IMR-90 (cell line): ENCODE measurements at regions not wholly inside any gene's neighbourhood (a gene's known extent, or its start where the extent isn't known, plus 50 kb on each side); places are given as distances from the start of the nearest gene placed in this dataset.

ENCODE experiments used
- ATAC-seq: fragments of 200-7000 bp; cut with Tn5 transposase; 2 replicates; pipeline ENCODE4 v1.9.1; 2020; ENCODE audit warnings: low read depth, mild to moderate bottlenecking, moderate library complexity
- BruUV-seq: library from RNA; stranded (reverse); fragments of 400-500 nt; replicated peaks from 2 replicates; lab custom pipeline; 2021; lab: Mats Ljungman, UMichigan
- CTCF ChIA-PET: fragments of 300-600 bp; formaldehyde crosslinking; extraction: SDS; loops from one replicate; lab custom pipeline; 2021; ENCODE audit warnings: antibody characterized with exemption; lab: Yijun Ruan, JAX
- POLR2A ChIA-PET: fragments of 300-600 bp; sonication (Branson Sonifier 250); formaldehyde crosslinking; loops from one replicate; lab custom pipeline; 2022; ENCODE audit warnings: antibody characterized with exemption; ENCODE audit not compliant: unreplicated experiment; lab: Charles Lee
- DNase-seq: peaks from one replicate; pipeline ENCODE4 v3.0.0; 2013
- H2AFZ ChIP-seq: replicated peaks from 2 replicates; pipeline ENCODE3; 2013; ENCODE audit warnings: low read length, mild to moderate bottlenecking; ENCODE audit not compliant: poor library complexity
- H2AK5ac ChIP-seq: 2 replicates; pipeline ENCODE4 v1.6.1; 2013; ENCODE audit warnings: low read depth, low read length, inconsistent platforms
- H2AK9ac ChIP-seq: replicated peaks from 2 replicates; pipeline ENCODE3; 2013; ENCODE audit warnings: mild to moderate bottlenecking, low read depth, low read length, moderate library complexity; ENCODE audit not compliant: poor library complexity
- H2BK120ac ChIP-seq: 2 replicates; pipeline ENCODE4 v1.6.1; 2013; ENCODE audit warnings: low read depth, low read length, inconsistent platforms
- H2BK15ac ChIP-seq: 3 replicates; pipeline ENCODE4 v1.6.1; 2013; ENCODE audit warnings: low read depth, low read length, inconsistent platforms
- H2BK20ac ChIP-seq: 2 replicates; pipeline ENCODE4 v1.6.1; 2013; ENCODE audit warnings: low read depth, mild to moderate bottlenecking, inconsistent platforms, low read length, moderate library complexity
- H2BK5ac ChIP-seq: 2 replicates; pipeline ENCODE4 v1.6.1; 2013; ENCODE audit warnings: mild to moderate bottlenecking, low read depth, low read length, inconsistent platforms; ENCODE audit not compliant: poor library complexity, severe bottlenecking
- H3K14ac ChIP-seq: replicated peaks from 2 replicates; pipeline ENCODE4 v1.6.1; 2013; ENCODE audit warnings: low read depth, low read length, inconsistent platforms
- H3K18ac ChIP-seq: 2 replicates; pipeline ENCODE4 v1.6.1; 2013; ENCODE audit warnings: low read depth, low read length, control low read depth
- H3K23ac ChIP-seq: 2 replicates; pipeline ENCODE4 v1.6.1; 2013; ENCODE audit warnings: low read depth, low read length, inconsistent platforms
- H3K27ac ChIP-seq: 2 replicates; pipeline ENCODE4 v1.5.1; 2013; ENCODE audit warnings: mild to moderate bottlenecking, control low read depth, low read length; ENCODE audit not compliant: insufficient read depth
- H3K27me3 ChIP-seq: 2 replicates; pipeline ENCODE4 v1.6.1; 2013; ENCODE audit warnings: low read length; ENCODE audit not compliant: control insufficient read depth, insufficient read depth
- H3K36me3 ChIP-seq: 2 replicates; pipeline ENCODE4 v1.6.1; 2013; ENCODE audit warnings: low read length, mixed read lengths; ENCODE audit not compliant: control insufficient read depth, insufficient read depth
- H3K4ac ChIP-seq: 2 replicates; pipeline ENCODE4 v1.6.1; 2013; ENCODE audit warnings: low read depth, low read length, inconsistent platforms
- H3K4me1 ChIP-seq: 2 replicates; pipeline ENCODE4 v1.6.1; 2013; ENCODE audit warnings: low read length, mixed read lengths; ENCODE audit not compliant: control insufficient read depth, insufficient read depth
- H3K4me2 ChIP-seq: 2 replicates; pipeline ENCODE4 v1.6.1; 2013; ENCODE audit warnings: low read depth, mild to moderate bottlenecking, control low read depth, low read length, moderate library complexity
- H3K4me3 ChIP-seq: 2 replicates; pipeline ENCODE4 v1.5.1; 2013; ENCODE audit warnings: low read depth, mild to moderate bottlenecking, control low read depth, low read length, moderate library complexity; ENCODE audit not compliant: insufficient read depth
- H3K56ac ChIP-seq: 2 replicates; pipeline ENCODE4 v1.6.1; 2013; ENCODE audit warnings: low read length, inconsistent platforms; ENCODE audit not compliant: insufficient read depth; ENCODE audit errors: extremely low read depth
- H3K79me1 ChIP-seq, 2 experiments: 2 replicates each; pipeline ENCODE4 v1.6.1; 2013; ENCODE audit warnings: low read length in 2 of 2, inconsistent platforms in 1 of 2, low read depth in 1 of 2
- H3K9ac ChIP-seq: 2 replicates; pipeline ENCODE4 v1.6.1; 2013; ENCODE audit warnings: low read depth, low read length, control low read depth
- H3K9me1 ChIP-seq: 2 replicates; pipeline ENCODE4 v1.6.1; 2013; ENCODE audit warnings: low read length, inconsistent platforms; ENCODE audit not compliant: insufficient read depth
- H3K9me3 ChIP-seq: 2 replicates; pipeline ENCODE4 v1.6.1; 2013; ENCODE audit warnings: low read length; ENCODE audit not compliant: control insufficient read depth, insufficient read depth
- H4K20me1 ChIP-seq: 2 replicates; pipeline ENCODE4 v1.6.1; 2013; ENCODE audit warnings: low read length, inconsistent platforms; ENCODE audit not compliant: insufficient read depth
- H4K5ac ChIP-seq: 2 replicates; pipeline ENCODE4 v1.6.1; 2013; ENCODE audit warnings: mild to moderate bottlenecking, low read depth, low read length, control low read depth
- H4K8ac ChIP-seq, 2 experiments: 2 replicates each; pipeline ENCODE4 v1.6.1; 2013; ENCODE audit warnings: low read depth in 2 of 2, low read length in 2 of 2, control low read depth in 1 of 2, inconsistent platforms in 1 of 2
- H4K91ac ChIP-seq: 2 replicates; pipeline ENCODE4 v1.6.1; 2013; ENCODE audit warnings: low read depth, low read length, inconsistent platforms; ENCODE audit not compliant: insufficient read depth
- CHD1 ChIP-seq: IDR thresholded peaks from 2 replicates; pipeline ENCODE4 v1.6.1; 2012; ENCODE audit warnings: low read depth, low read length, improper control_type of control experiment
- CTCF ChIP-seq: conservative IDR thresholded peaks from 2 replicates; pipeline ENCODE4 v1.5.1; 2012; ENCODE audit warnings: mild to moderate bottlenecking, low read depth, low read length, improper control_type of control experiment
- ELK1 ChIP-seq: fragments of 150-350 bp; IDR thresholded peaks from 2 replicates; pipeline ENCODE4 v1.6.1; 2016; ENCODE audit warnings: low read depth, mild to moderate bottlenecking, low read length, moderate library complexity, borderline replicate concordance
- FOS ChIP-seq: fragments of 150-350 bp; IDR thresholded peaks from 2 replicates; pipeline ENCODE4 v1.6.1; 2016; ENCODE audit warnings: low read depth, low read length
- RAD21 ChIP-seq: IDR thresholded peaks from 2 replicates; pipeline ENCODE4 v1.6.1; 2012; ENCODE audit warnings: low read length, improper control_type of control experiment
- RFX5 ChIP-seq: IDR thresholded peaks from 2 replicates; pipeline ENCODE4 v1.8.0; 2012; ENCODE audit warnings: low read depth, mild to moderate bottlenecking, low read length, moderate library complexity
- SMC3 ChIP-seq: fragments of 150-350 bp; IDR thresholded peaks from 2 replicates; pipeline ENCODE4 v1.6.1; 2016; ENCODE audit warnings: low read depth, mild to moderate bottlenecking, antibody characterized with exemption, low read length, moderate library complexity
- USF2 ChIP-seq: fragments of 150-350 bp; IDR thresholded peaks from 2 replicates; pipeline ENCODE4 v1.6.1; 2017; ENCODE audit warnings: mild to moderate bottlenecking, antibody characterized with exemption, low read length, low read depth
- WGBS, 2 experiments: methylation state at CpG; one replicate each; pipeline versions ENCODE4 v1.1.5 to v1.1.7; 2013; ENCODE audit warnings: missing lambda C conversion rate in 2 of 2; ENCODE audit not compliant: insufficient read length in 1 of 2; ENCODE audit errors: extremely low coverage in 2 of 2; 5-methylcytosine and 5-hydroxymethylcytosine counted together
- dilution Hi-C: fragments of 300-500 bp; cut with HindIII; formaldehyde crosslinking; loops from one replicate; pipeline ENCODE4 v1.14.3; 2018; ENCODE audit warnings: low sequenced_read_pairs; ENCODE audit not compliant: unreplicated experiment
- in situ Hi-C: fragments of 300-500 bp; cut with MboI; formaldehyde crosslinking; loops from 3 replicates; pipeline ENCODE4 v1.14.3; 2019; ENCODE audit warnings: low sequenced_read_pairs, inconsistent platforms, mixed read lengths
- intact Hi-C: fragments of 100-400 bp; cut with micrococcal nuclease; formaldehyde crosslinking; loops from 2 replicates; pipeline ENCODE4 v1.10.0; 2022

- TF ChIP-seq CTCF, result no peak
Measured at GRCh38 chr2:217289177-217289906, 429.5 kb upstream of the TNP1 start (continued).

GRCh38 chr2:217288472-217289063 lies 428.7 kb upstream of the TNP1 start:
- DNase-seq (no peak), ATAC-seq (no peak)
- Histone ChIP-seq H3K27me3 (no peaks in the 10 kb centered on the region), H3K9me1 (peaks cover 18% of the 10 kb centered on the region), H4K20me1 (no peaks in the 10 kb centered on the region), H3K56ac (no peak overlapping the region; the same call in 1 of the 2 replicates), H2AFZ (no peak overlapping the region), H3K4ac (peak overlapping the region; percentile 88), H3K18ac (peak overlapping the region; percentile 89), H2BK5ac (peak overlapping the region; percentile 95), H3K27ac (peak overlapping the region; percentile 69), H3K9me3 (no peaks in the 10 kb centered on the region), H2BK20ac (peak overlapping the region; percentile 99), H3K4me1 (peaks cover 28% of the 10 kb centered on the region), H3K4me3 (no peak overlapping the region), H2BK120ac (peak overlapping the region; percentile 99), H3K9ac (peak overlapping the region; percentile 31), H2AK9ac (peak overlapping the region; percentile 34), H3K4me2 (no peak overlapping the region), H4K8ac (peak overlapping the region; percentile 93 to 97), H3K14ac (peak overlapping the region; percentile 98), H3K79me1 (peaks cover 16 to 17% of the 10 kb centered on the region in 2 experiments; a peak in 3 of 4 replicates), H2AK5ac (peak overlapping the region; percentile 74), H3K36me3 (peaks cover 6% of the 10 kb centered on the region; the same call in 1 of the 2 replicates), H4K91ac (peak overlapping the region; percentile 98), H4K5ac (peak overlapping the region; percentile 83), H3K23ac (0 out of 2 replicates have a peak overlapping the region, but pooled peaks have one; percentile 7), H2BK15ac (peak overlapping the region; percentile 47)
- intact Hi-C loops, result loop anchor here (5.0 kb wide), 1 partner anchor 94 kb away; no protein-coding TSS in a partner anchor
- POLR2A ChIA-PET, result no interaction called here
- BruUV-seq, result no TSS peak
- dilution Hi-C loops, result no loop called here
- in situ Hi-C loops, result loop anchor here (10.0 kb wide), 2 partner anchors 216 to 594 kb away; partner anchors contain the start of gene IGFBP5
- no CpG with 5 or more reads among the region's 3 CpGs for WGBS, 2 experiments
- CTCF ChIA-PET, result no interaction called here
- TF ChIP-seq SMC3 (no peak), FOS (no peak), RFX5 (no peak), CHD1 (no peak), RAD21 (no peak), ELK1 (no peak), USF2 (no peak)
